22Rv1 (cell line): ENCODE measurements at regions not wholly inside any gene's neighbourhood (a gene's known extent, or its start where the extent isn't known, plus 50 kb on each side); places are given as distances from the start of the nearest gene placed in this dataset.

Experiments used
- CTCF ChIP-seq: fragments of 450-650 bp; IDR thresholded peaks from 2 replicates; pipeline ENCODE4 v1.5.1; 2017; ENCODE audit warnings: mild to moderate bottlenecking
- ZFX ChIP-seq: fragments of 450-650 bp; IDR thresholded peaks from 2 replicates; pipeline ENCODE4 v1.6.1; 2017; ENCODE audit warnings: antibody characterized with exemption, borderline replicate concordance

- no peak for TF ChIP-seq CTCF
- TF ChIP-seq ZFX, result no peak
Observed at GRCh38 chr17:73882590-73882989, 238.3 kb upstream of the SDK2 start.
